Activated CD8-positive, alpha-beta T cell treated with anti-CD3 and anti-CD28 coated beads for 36 hours (primary cell): ENCODE measurements at regions not wholly inside any gene's neighbourhood (a gene's known extent, or its start where the extent isn't known, plus 50 kb on each side); places are given as distances from the start of the nearest gene placed in this dataset.

Source experiments
- ATAC-seq: fragments of 200-7000 bp; cut with Tn5 transposase; one replicate; pipeline ENCODE4 v1.10.0; 2021; ENCODE audit warnings: mild to moderate bottlenecking, moderate library complexity
- CTCF ChIA-PET: fragments of 350-600 bp; sonication (Branson Sonifier 250); formaldehyde crosslinking; loops from one replicate; lab custom pipeline; 2021; ENCODE audit warnings: antibody characterized with exemption; lab: Charles Lee
- POLR2A ChIA-PET: fragments of 350-600 bp; sonication (Branson Sonifier 250); formaldehyde crosslinking; loops from one replicate; lab custom pipeline; 2021; ENCODE audit warnings: antibody characterized with exemption; lab: Charles Lee
- DNase-seq: peaks from one replicate; pipeline ENCODE4 v3.0.0-alpha.2; 2020
- H3K27ac Mint-ChIP-seq: one replicate; pipeline ENCODE4 v1.8.0; 2021; ENCODE audit warnings: mild to moderate bottlenecking, mixed read lengths
- H3K27me3 Mint-ChIP-seq: one replicate; pipeline ENCODE4 v1.8.0; 2021; ENCODE audit warnings: mixed read lengths
- H3K36me3 Mint-ChIP-seq: one replicate; pipeline ENCODE4 v1.8.0; 2021; ENCODE audit warnings: low read depth, mixed read lengths
- H3K4me1 Mint-ChIP-seq: one replicate; pipeline ENCODE4 v1.8.0; 2021; ENCODE audit warnings: low read depth, mixed read lengths
- H3K4me3 Mint-ChIP-seq: one replicate; pipeline ENCODE4 v1.8.0; 2021; ENCODE audit warnings: mild to moderate bottlenecking, moderate library complexity, mixed read lengths
- H3K9me3 Mint-ChIP-seq: one replicate; pipeline ENCODE4 v1.8.0; 2021; ENCODE audit warnings: mixed read lengths
- CTCF ChIP-seq: fragments of 200-600 bp; IDR thresholded peaks from one replicate; pipeline ENCODE4 v1.8.0; 2022; ENCODE audit warnings: antibody characterized with exemption, mild to moderate bottlenecking
- intact Hi-C: fragments of 100-400 bp; cut with micrococcal nuclease; formaldehyde crosslinking; loops from one replicate; pipeline ENCODE4 v1.10.0; 2022

DNA sequence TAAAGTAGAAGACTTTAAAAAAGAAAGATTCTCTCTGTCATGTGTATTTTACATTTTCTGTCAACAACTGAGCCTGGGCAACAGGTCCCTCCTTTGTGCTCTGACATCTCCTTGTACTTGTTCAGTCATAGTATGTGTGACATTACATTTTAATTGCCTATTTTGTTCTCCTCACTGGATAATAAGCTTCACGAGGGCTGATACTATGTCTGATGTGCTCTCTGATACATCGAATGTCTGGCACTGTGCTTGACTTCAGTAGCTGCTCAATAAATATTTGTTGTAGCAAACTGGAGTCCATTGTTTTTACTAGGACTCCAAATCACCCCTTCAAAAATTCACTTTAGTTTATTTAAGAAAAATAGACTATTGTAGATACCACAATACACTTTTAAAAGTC, 482.0 kb downstream of the RASEF start:
- no peaks in the 10 kb centered on the region for H3K27me3 Mint-ChIP-seq
- POLR2A ChIA-PET: interaction anchor here (0.6 kb wide), 1 partner anchor 113 kb away, joined by 3 read pairs; no protein-coding TSS in a partner anchor
- CTCF ChIA-PET: interaction anchor here (1.1 kb wide), 1 partner anchor 13 kb away, joined by 3 read pairs; no protein-coding TSS in a partner anchor
- H3K36me3 Mint-ChIP-seq: no peaks in the 10 kb centered on the region
- H3K4me3 Mint-ChIP-seq: no peak overlapping the region
- intact Hi-C loops: no loop called here
- no peak overlapping the region for H3K27ac Mint-ChIP-seq
- no peak for ATAC-seq
- DNase-seq: no peak
- H3K9me3 Mint-ChIP-seq: peaks cover 3% of the 10 kb centered on the region
- no peak for TF ChIP-seq CTCF
- no peaks in the 10 kb centered on the region for H3K4me1 Mint-ChIP-seq

- no peak for DNase-seq
- Mint-ChIP-seq H3K27me3 (no peaks in the 10 kb centered on the region), H3K4me1 (no peaks in the 10 kb centered on the region), H3K27ac (no peak overlapping the region), H3K36me3 (no peaks in the 10 kb centered on the region), H3K4me3 (no peak overlapping the region), H3K9me3 (peaks cover 3% of the 10 kb centered on the region)
- CTCF ChIA-PET: interaction anchor here (1.1 kb wide), 1 partner anchor 14 kb away, joined by 3 read pairs; no protein-coding TSS in a partner anchor
- POLR2A ChIA-PET: no interaction called here
- intact Hi-C loops: no loop called here
- no peak for ATAC-seq
- no peak for TF ChIP-seq CTCF
Measured at GRCh38 chr9:82581516-82581915, 481.4 kb downstream of the RASEF start.

- no peak overlapping the region for H3K4me3 Mint-ChIP-seq
- no peaks in the 10 kb centered on the region for H3K36me3 Mint-ChIP-seq
- no peaks in the 10 kb centered on the region for H3K4me1 Mint-ChIP-seq
- no peaks in the 10 kb centered on the region for H3K27me3 Mint-ChIP-seq
- ChIA-PET POLR2A (no interaction called here), CTCF (interaction anchor here (1.1 kb wide), 1 partner anchor 14 kb away, joined by 3 read pairs; no protein-coding TSS in a partner anchor)
- no peak for TF ChIP-seq CTCF
- peaks cover 3% of the 10 kb centered on the region for H3K9me3 Mint-ChIP-seq
- no peak for DNase-seq
- ATAC-seq: no peak
- intact Hi-C loops: no loop called here
- H3K27ac Mint-ChIP-seq: no peak overlapping the region
Measured at GRCh38 chr9:82581935-82582334, 481.0 kb downstream of the RASEF start.

GRCh38 chr9:82582693-82583092, 480.2 kb downstream of the RASEF start:
- Mint-ChIP-seq H3K4me1 (no peaks in the 10 kb centered on the region), H3K36me3 (no peaks in the 10 kb centered on the region), H3K4me3 (no peak overlapping the region), H3K27me3 (no peaks in the 10 kb centered on the region), H3K27ac (no peak overlapping the region), H3K9me3 (peaks cover 3% of the 10 kb centered on the region)
- ATAC-seq: no peak
- ChIA-PET CTCF (no interaction called here), POLR2A (no interaction called here)
- no peak for TF ChIP-seq CTCF
- intact Hi-C loops: no loop called here
- DNase-seq: no peak

DNA sequence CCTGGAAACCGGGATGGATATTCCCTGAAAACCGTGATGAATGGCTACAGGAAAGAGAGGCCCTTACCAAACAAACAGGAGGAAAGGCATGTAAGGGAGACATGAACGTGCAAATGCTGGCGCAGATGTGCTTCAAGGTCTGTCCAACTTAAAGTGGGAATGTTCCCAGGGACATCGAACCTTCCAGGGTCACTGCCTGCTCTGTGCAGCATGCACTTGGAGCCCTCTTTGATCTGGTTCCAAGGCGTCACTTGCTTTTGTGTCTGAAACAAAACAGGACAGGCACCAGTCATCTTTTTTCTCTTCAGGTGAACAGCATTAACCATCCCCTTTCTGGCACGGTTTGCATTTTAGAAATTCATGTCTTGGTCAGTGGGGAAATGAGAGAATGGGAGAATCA, 479.4 kb downstream of the RASEF start:
- ChIA-PET POLR2A (no interaction called here), CTCF (no interaction called here)
- DNase-seq (no peak), ATAC-seq (no peak)
- intact Hi-C loops: no loop called here
- peaks cover 3% of the 10 kb centered on the region for H3K9me3 Mint-ChIP-seq
- H3K27ac Mint-ChIP-seq: no peak overlapping the region
- TF ChIP-seq CTCF: no peak
- no peak overlapping the region for H3K4me3 Mint-ChIP-seq
- H3K36me3 Mint-ChIP-seq: no peaks in the 10 kb centered on the region
- no peaks in the 10 kb centered on the region for H3K4me1 Mint-ChIP-seq
- H3K27me3 Mint-ChIP-seq: no peaks in the 10 kb centered on the region
